ENCODE measurements at regions not wholly inside any gene's neighbourhood (a gene's known extent, or its start where the extent isn't known, plus 50 kb on each side); places are given as distances from the start of the nearest gene placed in this dataset.
"Not testable (repeated sequence)": the region's sequence is repeated elsewhere in the genome, so short reads cannot be mapped to it uniquely, and the experiment has no call there.

- Histone ChIP-seq H3K4me2 (ENCODE audit: low read length) (no peak overlapping the region), H3K79me2 (ENCODE audit: insufficient read depth, low read length) (no peaks in the 10 kb centered on the region), H4K20me1 (ENCODE audit: insufficient read depth) (no peaks in the 10 kb centered on the region), H3K9ac (ENCODE audit: low read length) (no peak overlapping the region), H3K9me2 (ENCODE audit: insufficient read depth) (no peaks in the 10 kb centered on the region), H3K27ac (ENCODE audit: low read depth, low read length) (no peak overlapping the region), H3K4me3 (replicated peaks in 1 of 2; ENCODE audit: low read depth in 1 of 2, low read length in 2 of 2) (no peak overlapping the region), H3K36me3 (ENCODE audit: control insufficient read depth in 1 of 2, insufficient read depth in 2 of 2, low read length in 2 of 2) (no peaks in the 10 kb centered on the region), H3K27me3 (ENCODE audit: insufficient read depth, low read length) (no peaks in the 10 kb centered on the region), H3K4me1 (ENCODE audit: control insufficient read depth in 1 of 2, insufficient read depth in 2 of 2, low read length in 2 of 2) (no peaks in the 10 kb centered on the region), H2AFZ (ENCODE audit: low read depth, low read length, poor library complexity, severe bottlenecking) (no peak overlapping the region), H3K9me3 (ENCODE audit: control insufficient read depth in 1 of 2, insufficient read depth in 1 of 2, low read depth in 1 of 2, low read length in 2 of 2) (no peaks in the 10 kb centered on the region)
- ATAC-seq: no peak
- POLR2A ChIA-PET: interaction anchor here (0.5 kb wide), 1 partner anchor 11 kb away, joined by 3 read pairs; no protein-coding TSS in a partner anchor
- DNase-seq (ENCODE audit: low read depth, low spot score): no peak
- RAD21 ChIA-PET (ENCODE audit: low non-redundant PET in 1 of 2, low total read pairs in 2 of 2, uncharacterized antibody in 2 of 2, unreplicated experiment in 2 of 2): no interaction called here
- CTCF ChIA-PET: no interaction called here
- BruUV-seq (replicated peaks): no TSS peak
- TF ChIP-seq SRF (IDR thresholded peaks at IDR 0.05; ENCODE audit: low read depth): no peak
- no peak for TF ChIP-seq JUND (IDR thresholded peaks at IDR 0.05)
- intact Hi-C loops (cut with micrococcal nuclease): no loop called here
Observed at GRCh38 chr4:33802578-33802977, 2441.7 kb downstream of the ARAP2 start.

GRCh38 chr4:33825685-33826084 is 2418.6 kb downstream of the ARAP2 start:
- TF ChIP-seq SIN3A (IDR thresholded peaks at IDR 0.05; ENCODE audit: low read depth) (no peak), ZFX (IDR thresholded peaks at IDR 0.05) (no peak), RAD21 (IDR thresholded peaks at IDR 0.05; ENCODE audit: low read depth) (no peak), SP1 (IDR thresholded peaks at IDR 0.05; ENCODE audit: low read depth) (no peak), EGR1 (IDR thresholded peaks at IDR 0.05; ENCODE audit: low read depth) (no peak), REST (IDR thresholded peaks at IDR 0.05; ENCODE audit: low read depth) (no peak), JUND (IDR thresholded peaks at IDR 0.05) (no peak), CEBPB (IDR thresholded peaks at IDR 0.05; ENCODE audit: low read depth) (no peak)
- ChIA-PET RAD21 (ENCODE audit: low non-redundant PET in 1 of 2, low total read pairs in 2 of 2, uncharacterized antibody in 2 of 2, unreplicated experiment in 2 of 2) (no interaction called here), CTCF (no interaction called here), POLR2A (no interaction called here)
- intact Hi-C loops (cut with micrococcal nuclease): no loop called here
- H3K4me2 ChIP-seq (ENCODE audit: low read length): no peak overlapping the region
- H3K9me2 ChIP-seq (ENCODE audit: insufficient read depth): no peaks in the 10 kb centered on the region
- no peak overlapping the region for H3K4me3 ChIP-seq (replicated peaks in 1 of 2; ENCODE audit: low read depth in 1 of 2, low read length in 2 of 2)
- H3K36me3 ChIP-seq (ENCODE audit: control insufficient read depth in 1 of 2, insufficient read depth in 2 of 2, low read length in 2 of 2): no peaks in the 10 kb centered on the region
- no peak overlapping the region for H2AFZ ChIP-seq (ENCODE audit: low read depth, low read length, poor library complexity, severe bottlenecking)
- H3K27ac ChIP-seq (ENCODE audit: low read depth, low read length): no peak overlapping the region
- no peaks in the 10 kb centered on the region for H3K4me1 ChIP-seq (ENCODE audit: control insufficient read depth in 1 of 2, insufficient read depth in 2 of 2, low read length in 2 of 2)
- H3K79me2 ChIP-seq (ENCODE audit: insufficient read depth, low read length): no peaks in the 10 kb centered on the region
- no TSS peak for BruUV-seq (replicated peaks)
- H4K20me1 ChIP-seq (ENCODE audit: insufficient read depth): no peaks in the 10 kb centered on the region
- no peak overlapping the region for H3K9ac ChIP-seq (ENCODE audit: low read length)
- H3K27me3 ChIP-seq (ENCODE audit: insufficient read depth, low read length): no peaks in the 10 kb centered on the region
- no peak for ATAC-seq
- DNase-seq (ENCODE audit: low read depth, low spot score): no peak
- no peaks in the 10 kb centered on the region for H3K9me3 ChIP-seq (ENCODE audit: control insufficient read depth in 1 of 2, insufficient read depth in 1 of 2, low read depth in 1 of 2, low read length in 2 of 2)

GRCh38 chr4:33829356-33829755 is 2415.0 kb downstream of the ARAP2 start:
- H3K4me1 ChIP-seq (ENCODE audit: control insufficient read depth in 1 of 2, insufficient read depth in 2 of 2, low read length in 2 of 2); BruUV-seq (replicated peaks); POLR2A ChIA-PET; intact Hi-C loops (cut with micrococcal nuclease); H2AFZ ChIP-seq (ENCODE audit: low read depth, low read length, poor library complexity, severe bottlenecking); H4K20me1 ChIP-seq (ENCODE audit: insufficient read depth); H3K9me3 ChIP-seq (ENCODE audit: control insufficient read depth in 1 of 2, insufficient read depth in 1 of 2, low read depth in 1 of 2, low read length in 2 of 2); ATAC-seq; H3K9ac ChIP-seq (ENCODE audit: low read length); CTCF ChIA-PET; H3K9me2 ChIP-seq (ENCODE audit: insufficient read depth); H3K4me2 ChIP-seq (ENCODE audit: low read length); H3K27ac ChIP-seq (ENCODE audit: low read depth, low read length); H3K36me3 ChIP-seq (ENCODE audit: control insufficient read depth in 1 of 2, insufficient read depth in 2 of 2, low read length in 2 of 2); RAD21 ChIA-PET (ENCODE audit: low non-redundant PET in 1 of 2, low total read pairs in 2 of 2, uncharacterized antibody in 2 of 2, unreplicated experiment in 2 of 2); DNase-seq (ENCODE audit: low read depth, low spot score); H3K4me3 ChIP-seq (replicated peaks in 1 of 2; ENCODE audit: low read depth in 1 of 2, low read length in 2 of 2); H3K79me2 ChIP-seq (ENCODE audit: insufficient read depth, low read length); H3K27me3 ChIP-seq (ENCODE audit: insufficient read depth, low read length): not testable (repeated sequence)

Data from HCT116 (cell line).